Suprapubic skin (tissue), 4 donors: ENCODE measurements at regions not wholly inside any gene's neighbourhood (a gene's known extent, or its start where the extent isn't known, plus 50 kb on each side); places are given as distances from the start of the nearest gene placed in this dataset.

Experiments used
- DNase-seq, 2 donors: peaks; one replicate each; pipeline ENCODE4 v3.0.0-alpha.2; 2019; ENCODE audit warnings: low spot score in 2 of 2
- H3K27ac ChIP-seq: fragments of 200-600 bp; sonication (generic); one replicate; pipeline ENCODE4 v1.5.1; 2019
- H3K27me3 ChIP-seq: fragments of 200-600 bp; sonication (generic); one replicate; pipeline ENCODE4 v1.5.1; 2019
- H3K36me3 ChIP-seq: fragments of 200-600 bp; sonication (generic); one replicate; pipeline ENCODE4 v1.5.1; 2019
- H3K4me1 ChIP-seq: fragments of 200-600 bp; sonication (generic); one replicate; pipeline ENCODE4 v1.5.1; 2019
- H3K4me3 ChIP-seq: fragments of 200-600 bp; sonication (generic); one replicate; pipeline ENCODE4 v1.5.1; 2019; ENCODE audit warnings: mild to moderate bottlenecking
- H3K9me3 ChIP-seq: fragments of 200-600 bp; sonication (generic); one replicate; pipeline ENCODE4 v1.5.1; 2019
- EP300 ChIP-seq: sonication (generic); formaldehyde crosslinking; IDR thresholded peaks from one replicate; pipeline ENCODE4 v1.6.1; 2017; ENCODE audit warnings: antibody characterized with exemption
- POLR2A ChIP-seq, 2 donors: fragments of 450-650 bp; IDR thresholded peaks; one replicate each; pipeline ENCODE4 v1.6.1; 2017; ENCODE audit warnings: antibody characterized with exemption in 2 of 2, mild to moderate bottlenecking in 2 of 2, moderate library complexity in 2 of 2
- POLR2AphosphoS5 ChIP-seq, 3 donors: sonication (generic); formaldehyde crosslinking; IDR thresholded peaks; one replicate each; pipeline ENCODE4 v1.6.1; 2017; ENCODE audit warnings: antibody characterized with exemption in 3 of 3
- WGBS: methylation state at CpG from one replicate; pipeline ENCODE4 v1.1.5; 2018; 5-methylcytosine and 5-hydroxymethylcytosine counted together
- TF ChIP-seq, protein P1 (sequence below), 2 donors: fragments of 200-600 bp in 1 of 2; fragments of 450-650 bp in 1 of 2; sonication (generic) in 1 of 2; IDR thresholded peaks; one replicate each; pipeline ENCODE4 v1.5.1; 2016 to 2019; ENCODE audit warnings: antibody characterized with exemption in 2 of 2, mild to moderate bottlenecking in 1 of 2, moderate library complexity in 1 of 2

DNA sequence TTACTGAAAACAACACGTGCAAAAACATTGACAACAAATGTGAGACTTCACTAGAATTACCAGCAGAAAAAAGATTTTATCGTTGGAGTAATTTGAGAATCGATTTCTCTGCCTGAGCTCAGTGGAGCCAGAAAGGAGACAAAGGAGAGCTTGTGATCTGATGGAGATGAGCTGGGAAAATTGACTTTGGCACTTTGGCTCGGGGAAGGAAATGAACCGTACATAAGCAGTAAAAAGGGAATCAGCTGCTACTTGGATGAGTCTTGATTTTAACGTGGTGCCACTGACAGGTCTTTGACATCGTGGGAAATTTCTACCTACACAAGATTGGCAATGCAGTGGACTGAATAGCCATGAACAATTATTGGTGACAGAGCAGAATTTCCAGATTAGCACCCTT is 244.7 kb upstream of the RPS23 start:
- WGBS = 74% methylated on average over 7 of the region's 7 CpGs
- H3K4me1 ChIP-seq = no peaks in the 10 kb centered on the region
- H3K4me3 ChIP-seq = no peak overlapping the region
- H3K27ac ChIP-seq = no peak overlapping the region
- no peak for DNase-seq
- no peaks in the 10 kb centered on the region for H3K27me3 ChIP-seq
- no peaks in the 10 kb centered on the region for H3K9me3 ChIP-seq
- H3K36me3 ChIP-seq = no peaks in the 10 kb centered on the region
- TF ChIP-seq POLR2A (IDR thresholded peaks at IDR 0.05) (no peak), POLR2AphosphoS5 (IDR thresholded peaks at IDR 0.05) (no peak), EP300 (no peak)
- TF ChIP-seq, protein P1, sequence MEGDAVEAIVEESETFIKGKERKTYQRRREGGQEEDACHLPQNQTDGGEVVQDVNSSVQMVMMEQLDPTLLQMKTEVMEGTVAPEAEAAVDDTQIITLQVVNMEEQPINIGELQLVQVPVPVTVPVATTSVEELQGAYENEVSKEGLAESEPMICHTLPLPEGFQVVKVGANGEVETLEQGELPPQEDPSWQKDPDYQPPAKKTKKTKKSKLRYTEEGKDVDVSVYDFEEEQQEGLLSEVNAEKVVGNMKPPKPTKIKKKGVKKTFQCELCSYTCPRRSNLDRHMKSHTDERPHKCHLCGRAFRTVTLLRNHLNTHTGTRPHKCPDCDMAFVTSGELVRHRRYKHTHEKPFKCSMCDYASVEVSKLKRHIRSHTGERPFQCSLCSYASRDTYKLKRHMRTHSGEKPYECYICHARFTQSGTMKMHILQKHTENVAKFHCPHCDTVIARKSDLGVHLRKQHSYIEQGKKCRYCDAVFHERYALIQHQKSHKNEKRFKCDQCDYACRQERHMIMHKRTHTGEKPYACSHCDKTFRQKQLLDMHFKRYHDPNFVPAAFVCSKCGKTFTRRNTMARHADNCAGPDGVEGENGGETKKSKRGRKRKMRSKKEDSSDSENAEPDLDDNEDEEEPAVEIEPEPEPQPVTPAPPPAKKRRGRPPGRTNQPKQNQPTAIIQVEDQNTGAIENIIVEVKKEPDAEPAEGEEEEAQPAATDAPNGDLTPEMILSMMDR (IDR thresholded peaks at IDR 0.05) = no peak

DNA sequence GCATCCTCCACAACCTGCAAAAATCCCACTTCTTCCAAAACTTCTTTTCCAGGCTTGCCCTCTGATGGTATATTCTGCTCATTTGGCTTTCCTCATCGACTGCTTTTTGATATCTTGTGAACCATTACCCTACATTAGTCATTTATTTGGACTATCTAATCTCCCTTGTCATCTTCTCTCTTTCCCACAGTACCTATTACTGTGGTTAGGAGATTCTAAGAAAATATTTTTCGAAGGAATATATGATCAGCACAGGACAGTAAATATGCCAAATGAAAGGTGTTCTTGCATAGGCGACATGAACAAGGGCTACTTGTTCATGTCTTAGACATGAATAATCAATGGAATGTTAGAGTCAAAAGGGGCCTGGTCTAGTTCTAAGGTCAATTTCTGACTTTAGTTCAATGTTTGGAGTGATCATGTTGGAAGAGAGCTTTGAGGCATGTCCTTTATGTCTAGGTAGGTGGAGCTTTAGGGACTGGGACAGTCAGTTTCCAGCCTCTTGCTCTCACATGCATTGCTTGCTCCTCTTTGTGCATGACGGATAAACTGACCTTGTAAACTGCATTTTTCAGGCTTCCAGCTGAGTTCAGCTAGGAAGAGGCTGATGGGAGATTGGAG is 243.4 kb upstream of the RPS23 start:
- DNase-seq = no peak
- WGBS = 84% methylated on average over 4 of the region's 4 CpGs
- TF ChIP-seq EP300 = no peak
- no peak for TF ChIP-seq POLR2A (IDR thresholded peaks at IDR 0.05)
- TF ChIP-seq POLR2AphosphoS5 (IDR thresholded peaks at IDR 0.05) = no peak
- TF ChIP-seq, protein P1 (IDR thresholded peaks at IDR 0.05) = no peak
- no peak overlapping the region for H3K27ac ChIP-seq
- H3K4me1 ChIP-seq = no peaks in the 10 kb centered on the region
- no peaks in the 10 kb centered on the region for H3K27me3 ChIP-seq
- H3K36me3 ChIP-seq = no peaks in the 10 kb centered on the region
- no peak overlapping the region for H3K4me3 ChIP-seq
- H3K9me3 ChIP-seq = no peaks in the 10 kb centered on the region

DNA sequence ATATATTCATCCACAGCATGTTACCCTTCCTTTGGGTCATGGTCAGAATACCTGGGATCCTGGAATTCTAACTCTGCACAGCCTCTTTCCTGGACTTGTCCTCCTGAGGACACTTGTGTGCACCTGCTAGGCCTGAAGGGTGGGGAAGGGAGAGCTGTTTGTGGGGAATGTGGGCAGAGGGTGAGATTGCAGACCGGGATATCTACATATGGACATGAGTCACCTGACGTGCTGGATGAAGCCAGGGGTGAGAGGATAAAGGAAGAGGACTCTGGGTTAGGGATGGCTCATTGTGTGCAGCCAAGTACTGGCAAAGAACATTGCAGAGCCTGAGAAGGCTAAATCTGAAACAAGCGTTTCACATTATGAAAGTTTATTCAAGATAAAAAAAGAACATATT is 241.4 kb upstream of the RPS23 start:
- Histone ChIP-seq H3K9me3 (no peaks in the 10 kb centered on the region), H3K4me1 (no peaks in the 10 kb centered on the region), H3K27me3 (no peaks in the 10 kb centered on the region), H3K36me3 (no peaks in the 10 kb centered on the region), H3K4me3 (no peak overlapping the region), H3K27ac (no peak overlapping the region)
- WGBS = 82% methylated on average over 3 of the region's 3 CpGs
- DNase-seq = no peak
- TF ChIP-seq POLR2A (IDR thresholded peaks at IDR 0.05) (no peak), EP300 (no peak), POLR2AphosphoS5 (IDR thresholded peaks at IDR 0.05) (no peak)
- TF ChIP-seq, protein P1 (IDR thresholded peaks at IDR 0.05) = no peak

- H3K27ac ChIP-seq = no peak overlapping the region
- H3K4me1 ChIP-seq = no peaks in the 10 kb centered on the region
- H3K9me3 ChIP-seq = no peaks in the 10 kb centered on the region
- H3K27me3 ChIP-seq = no peaks in the 10 kb centered on the region
- no peaks in the 10 kb centered on the region for H3K36me3 ChIP-seq
- DNase-seq = no peak
- no peak overlapping the region for H3K4me3 ChIP-seq
- WGBS = 92% methylated on average over 4 of the region's 4 CpGs
- TF ChIP-seq, protein P1 (IDR thresholded peaks at IDR 0.05) = no peak
- TF ChIP-seq EP300 = no peak
- TF ChIP-seq POLR2AphosphoS5 (IDR thresholded peaks at IDR 0.05) = no peak
- TF ChIP-seq POLR2A (IDR thresholded peaks at IDR 0.05) = no peak
These were observed 239.5 kb upstream of the RPS23 start for GRCh38 chr5:82517544-82518075.

DNA sequence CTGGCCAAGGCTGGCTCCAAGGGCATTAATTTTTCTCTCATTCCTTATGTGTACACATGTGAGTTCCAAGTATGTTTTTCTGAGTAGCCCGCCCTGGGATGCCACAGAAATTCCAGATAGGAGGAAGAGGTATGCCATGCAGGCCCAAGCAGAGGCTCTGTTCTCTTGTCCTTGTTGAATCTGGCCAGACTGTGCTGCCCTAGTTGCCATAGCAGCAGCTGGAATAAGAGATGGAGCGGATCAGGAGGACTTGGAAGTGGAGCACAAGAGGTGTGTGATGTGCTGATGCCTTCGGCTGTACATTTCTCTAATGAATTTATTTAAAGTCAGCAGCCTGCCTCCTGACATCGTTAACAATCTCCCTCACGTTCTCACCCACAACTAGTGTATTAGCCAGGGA is 235.6 kb upstream of the RPS23 start:
- TF ChIP-seq POLR2AphosphoS5 (IDR thresholded peaks at IDR 0.05) = no peak
- TF ChIP-seq, protein P1 (IDR thresholded peaks at IDR 0.05) = no peak
- no peak for TF ChIP-seq POLR2A (IDR thresholded peaks at IDR 0.05)
- no peak for TF ChIP-seq EP300
- Histone ChIP-seq H3K27ac (no peak overlapping the region), H3K36me3 (no peaks in the 10 kb centered on the region), H3K4me1 (no peaks in the 10 kb centered on the region), H3K27me3 (no peaks in the 10 kb centered on the region), H3K4me3 (no peak overlapping the region), H3K9me3 (no peaks in the 10 kb centered on the region)
- WGBS = 88% methylated on average over 5 of the region's 5 CpGs
- no peak for DNase-seq
